Kidney (tissue), 13 donors: ENCODE measurements at regions not wholly inside any gene's neighbourhood (a gene's known extent, or its start where the extent isn't known, plus 50 kb on each side); places are given as distances from the start of the nearest gene placed in this dataset.

Experiments
- DNase-seq, 5 donors: peaks; one replicate each; pipeline ENCODE4 v3.0.0-alpha.2; 2013 to 2020
- FAIRE-seq: peaks from 2 replicates; lab custom pipeline; 2012; peaks lifted over from hg19 to GRCh38; lab: Jason Lieb, UNC
- H3K27ac ChIP-seq, 2 donors: one replicate each; pipeline ENCODE4 v1.7.0; 2013; ENCODE audit warnings: low read depth in 2 of 2, low read length in 2 of 2, inconsistent platforms in 1 of 2
- H3K27me3 ChIP-seq: one replicate; pipeline ENCODE4 v1.7.1; 2013; ENCODE audit warnings: low read length, inconsistent platforms; ENCODE audit not compliant: control insufficient read depth, insufficient read depth
- H3K36me3 ChIP-seq, 3 donors: one replicate each; pipeline versions ENCODE4 v1.7.0 to v1.7.1; 2013; ENCODE audit warnings: low read length in 3 of 3, control low read depth in 1 of 3, inconsistent platforms in 1 of 3; ENCODE audit not compliant: insufficient read depth in 3 of 3, control insufficient read depth in 2 of 3
- H3K4me1 ChIP-seq, 3 donors: one replicate each; pipeline versions ENCODE4 v1.7.0 to v1.7.1; 2013; ENCODE audit warnings: low read length in 3 of 3, inconsistent platforms in 1 of 3, low read depth in 1 of 3; ENCODE audit not compliant: control insufficient read depth in 2 of 3, insufficient read depth in 2 of 3
- H3K4me3 ChIP-seq, 3 donors: one replicate each; pipeline versions ENCODE4 v1.7.0 to v1.8.1; 2013; ENCODE audit warnings: low read length in 3 of 3, control low read depth in 1 of 3, inconsistent platforms in 1 of 3
- H3K9ac ChIP-seq, 3 donors: one replicate each; pipeline versions ENCODE4 v1.7.0 to v1.7.1; 2013; ENCODE audit warnings: low read length in 3 of 3, control low read depth in 1 of 3, inconsistent platforms in 1 of 3
- H3K9me3 ChIP-seq, 3 donors: one replicate each; pipeline versions ENCODE4 v1.7.0 to v1.7.1; 2013; ENCODE audit warnings: low read length in 3 of 3, control low read depth in 1 of 3, inconsistent platforms in 1 of 3; ENCODE audit not compliant: control insufficient read depth in 2 of 3, insufficient read depth in 1 of 3
- intact Hi-C: fragments of 100-400 bp; cut with DNase I; formaldehyde crosslinking; loops from one replicate; pipeline ENCODE4 v1.11.1; 2022
- TF ChIP-seq, protein P1 (sequence below): IDR thresholded peaks from 3 replicates; pipeline ENCODE4 v1.5.1; 2012; ENCODE audit warnings: mild to moderate bottlenecking, moderate library complexity, borderline replicate concordance; ENCODE audit not compliant: insufficient read depth; ENCODE audit errors: extremely low read depth
- donor health status: control.
- donor health status: control.
- donor health status: control.
- donor health status: control.
- donor health status: control.
- donor health status: DM: yes; HTN: yes; CAD: no.
- donor health status: Normal renal cell carcinoma (clear cell type).

DNA sequence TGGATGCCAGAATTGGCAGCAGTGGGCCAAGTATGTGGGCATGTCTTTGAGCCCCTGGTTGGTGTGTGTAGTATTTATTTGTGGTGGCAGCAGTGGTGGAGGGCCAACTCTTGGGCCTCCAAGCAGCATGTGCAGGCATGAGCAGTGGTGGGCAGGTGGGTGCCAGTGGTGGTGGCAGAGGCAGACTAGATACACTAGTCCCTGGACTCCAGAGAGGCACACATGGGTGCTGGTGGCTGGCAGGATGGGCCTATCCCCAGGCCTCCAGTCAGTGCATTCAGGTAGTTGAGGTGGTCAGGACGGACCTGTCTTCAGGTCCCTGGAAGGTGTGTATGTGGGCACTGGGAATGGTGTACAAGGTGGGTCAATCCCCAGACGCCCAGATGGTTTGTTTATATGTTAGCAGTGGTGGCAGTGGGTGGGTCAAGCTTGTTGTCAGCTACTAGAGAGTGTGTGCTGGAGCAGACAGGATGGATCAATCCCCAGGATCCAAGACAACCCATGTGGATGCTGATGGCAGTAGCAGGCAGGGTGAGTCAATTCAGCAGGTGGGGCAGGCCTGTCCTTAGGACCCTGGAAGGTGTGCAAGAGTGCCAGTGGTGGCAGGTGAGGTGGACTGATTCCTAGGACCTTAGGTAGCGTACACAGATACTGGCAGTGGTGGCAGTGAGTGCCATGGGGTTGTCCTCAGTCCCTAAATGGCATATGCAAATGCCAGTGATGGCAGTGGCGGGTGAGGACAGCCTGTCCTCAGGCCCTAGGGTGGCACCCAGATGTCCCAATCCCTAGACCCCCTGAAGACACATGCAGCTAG, 294.3 kb downstream of the RPS24 start:
- TF ChIP-seq, protein P1, sequence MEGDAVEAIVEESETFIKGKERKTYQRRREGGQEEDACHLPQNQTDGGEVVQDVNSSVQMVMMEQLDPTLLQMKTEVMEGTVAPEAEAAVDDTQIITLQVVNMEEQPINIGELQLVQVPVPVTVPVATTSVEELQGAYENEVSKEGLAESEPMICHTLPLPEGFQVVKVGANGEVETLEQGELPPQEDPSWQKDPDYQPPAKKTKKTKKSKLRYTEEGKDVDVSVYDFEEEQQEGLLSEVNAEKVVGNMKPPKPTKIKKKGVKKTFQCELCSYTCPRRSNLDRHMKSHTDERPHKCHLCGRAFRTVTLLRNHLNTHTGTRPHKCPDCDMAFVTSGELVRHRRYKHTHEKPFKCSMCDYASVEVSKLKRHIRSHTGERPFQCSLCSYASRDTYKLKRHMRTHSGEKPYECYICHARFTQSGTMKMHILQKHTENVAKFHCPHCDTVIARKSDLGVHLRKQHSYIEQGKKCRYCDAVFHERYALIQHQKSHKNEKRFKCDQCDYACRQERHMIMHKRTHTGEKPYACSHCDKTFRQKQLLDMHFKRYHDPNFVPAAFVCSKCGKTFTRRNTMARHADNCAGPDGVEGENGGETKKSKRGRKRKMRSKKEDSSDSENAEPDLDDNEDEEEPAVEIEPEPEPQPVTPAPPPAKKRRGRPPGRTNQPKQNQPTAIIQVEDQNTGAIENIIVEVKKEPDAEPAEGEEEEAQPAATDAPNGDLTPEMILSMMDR, result no peak
- no peak overlapping the region for H3K27ac ChIP-seq
- no peak overlapping the region for H3K9ac ChIP-seq
- no peaks in the 10 kb centered on the region for H3K4me1 ChIP-seq
- H3K36me3 ChIP-seq, result no peaks in the 10 kb centered on the region
- H3K4me3 ChIP-seq, result no peak overlapping the region
- H3K9me3 ChIP-seq, result peaks cover 0 to 4% (median 3%) of the 10 kb centered on the region in 3 donors
- DNase-seq (no peak), FAIRE-seq (no peak)
- intact Hi-C loops, result no loop called here
- H3K27me3 ChIP-seq, result no peaks in the 10 kb centered on the region

GRCh38 chr10:78328592-78329404, 295.1 kb downstream of the RPS24 start:
- Histone ChIP-seq H3K36me3 (no peaks in the 10 kb centered on the region), H3K27ac (no peak overlapping the region), H3K9me3 (peaks cover 0 to 4% (median 3%) of the 10 kb centered on the region in 3 donors), H3K4me3 (no peak overlapping the region), H3K9ac (no peak overlapping the region), H3K4me1 (no peaks in the 10 kb centered on the region), H3K27me3 (no peaks in the 10 kb centered on the region)
- DNase-seq (no peak), FAIRE-seq (no peak)
- TF ChIP-seq, protein P1, result no peak
- intact Hi-C loops, result no loop called here

DNA sequence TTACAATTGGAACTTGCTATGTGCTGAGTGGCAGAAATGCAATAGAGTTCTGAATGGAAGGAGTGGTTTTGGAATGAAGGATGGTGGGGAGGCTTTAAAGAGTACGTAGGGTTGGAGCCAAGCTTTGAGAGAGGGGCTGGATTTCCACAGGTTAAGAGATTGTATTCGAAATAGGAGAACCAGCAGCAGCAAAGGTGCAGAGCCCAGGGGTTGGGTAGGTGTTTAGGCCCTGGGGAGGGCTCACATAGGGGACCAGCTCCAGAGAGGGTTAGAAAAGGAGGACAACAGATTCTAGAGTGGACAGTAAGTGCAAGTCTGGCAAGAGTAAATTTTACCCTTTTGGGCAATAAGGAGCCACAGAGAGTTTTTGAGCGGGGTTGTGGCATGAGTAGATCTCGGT, 297.2 kb downstream of the RPS24 start:
- Histone ChIP-seq H3K4me3 (no peak overlapping the region), H3K36me3 (no peaks in the 10 kb centered on the region), H3K27ac (no peak overlapping the region), H3K27me3 (no peaks in the 10 kb centered on the region), H3K9ac (no peak overlapping the region), H3K4me1 (peaks cover 0 to 3% (median 0%) of the 10 kb centered on the region in 3 donors), H3K9me3 (peaks cover 0 to 4% (median 0%) of the 10 kb centered on the region in 3 donors)
- no peak for FAIRE-seq
- intact Hi-C loops, result no loop called here
- TF ChIP-seq, protein P1, result no peak
- DNase-seq, result no peak
